ENCODE measurements at regions not wholly inside any gene's neighbourhood (a gene's known extent, or its start where the extent isn't known, plus 50 kb on each side); places are given as distances from the start of the nearest gene placed in this dataset.

GRCh38 chr4:180770265-180770664 lies 1472.9 kb upstream of the TENM3 start:
- Mint-ChIP-seq H3K27me3 (ENCODE audit: low read depth in 3 of 3) (peaks cover 0 to 2% (median 0%) of the 10 kb centered on the region in 3 donors), H3K9me3 (peaks cover 0 to 4% (median 0%) of the 10 kb centered on the region in 7 donors), H3K27ac (no peak overlapping the region), H3K36me3 (no peaks in the 10 kb centered on the region), H3K4me3 (no peak overlapping the region), H3K4me1 (no peaks in the 10 kb centered on the region)
- Histone ChIP-seq H2AFZ (ENCODE audit: insufficient read depth, low read depth, low read length, poor library complexity, severe bottlenecking) (no peak overlapping the region), H3K4me1 (ENCODE audit: control insufficient read depth in 1 of 2, insufficient read depth in 2 of 2, low read length in 2 of 2) (no peaks in the 10 kb centered on the region), H3K79me2 (ENCODE audit: insufficient read depth, low read length) (no peaks in the 10 kb centered on the region), H3K9me3 (replicated peaks in 1 of 2; ENCODE audit: control insufficient read depth in 1 of 2, insufficient read depth in 1 of 2, low read length in 2 of 2) (no peaks in the 10 kb centered on the region), H3K4me2 (replicated peaks; ENCODE audit: extremely low read depth, low read length, poor library complexity, severe bottlenecking) (no peak overlapping the region), H3K27ac (ENCODE audit: low read depth in 1 of 2, low read length in 2 of 2) (no peak overlapping the region), H3K4me3 (replicated peaks in 1 of 3; ENCODE audit: low read depth in 2 of 3, low read length in 3 of 3) (no peak overlapping the region), H3K36me3 (replicated peaks in 1 of 2; ENCODE audit: control insufficient read depth in 1 of 2, insufficient read depth in 2 of 2, low read length in 2 of 2) (no peaks in the 10 kb centered on the region), H3K9ac (ENCODE audit: insufficient read depth, low read length, poor library complexity, severe bottlenecking) (no peak overlapping the region), H4K20me1 (ENCODE audit: insufficient read depth, low read length) (no peaks in the 10 kb centered on the region), H3K27me3 (ENCODE audit: control insufficient read depth in 2 of 2, insufficient read depth in 2 of 2, low read length in 2 of 2) (no peaks in the 10 kb centered on the region)
- 90% methylated on average over 2 of the region's 2 CpGs for WGBS (ENCODE audit: insufficient coverage)
- intact Hi-C loops (cut with micrococcal nuclease), result no loop called here
- TF ChIP-seq CTCF (IDR thresholded peaks at IDR 0.05), result no peak
- no peak for DNase-seq

GRCh38 chr4:180784940-180785339 lies 1458.3 kb upstream of the TENM3 start:
- peaks cover 1 to 7% (median 3%) of the 10 kb centered on the region in 3 donors for H3K27me3 Mint-ChIP-seq (ENCODE audit: low read depth in 3 of 3)
- 88% methylated on average over 1 of the region's 5 CpGs for WGBS (ENCODE audit: insufficient coverage)
- no peak overlapping the region for H3K4me3 ChIP-seq (replicated peaks in 1 of 3; ENCODE audit: low read depth in 2 of 3, low read length in 3 of 3)
- TF ChIP-seq CTCF (IDR thresholded peaks at IDR 0.05), result no peak
- peaks cover 0 to 16% (median 6%) of the 10 kb centered on the region in 7 donors for H3K9me3 Mint-ChIP-seq
- intact Hi-C loops (cut with micrococcal nuclease), result no loop called here
- H3K27ac ChIP-seq (ENCODE audit: low read depth in 1 of 2, low read length in 2 of 2), result no peak overlapping the region
- H3K27me3 ChIP-seq (ENCODE audit: control insufficient read depth in 2 of 2, insufficient read depth in 2 of 2, low read length in 2 of 2), result no peaks in the 10 kb centered on the region
- no peak overlapping the region for H2AFZ ChIP-seq (ENCODE audit: insufficient read depth, low read depth, low read length, poor library complexity, severe bottlenecking)
- H3K4me3 Mint-ChIP-seq, result no peak overlapping the region
- H3K79me2 ChIP-seq (ENCODE audit: insufficient read depth, low read length), result no peaks in the 10 kb centered on the region
- H3K36me3 Mint-ChIP-seq, result no peaks in the 10 kb centered on the region
- no peaks in the 10 kb centered on the region for H3K9me3 ChIP-seq (replicated peaks in 1 of 2; ENCODE audit: control insufficient read depth in 1 of 2, insufficient read depth in 1 of 2, low read length in 2 of 2)
- no peak for DNase-seq
- H3K36me3 ChIP-seq (replicated peaks in 1 of 2; ENCODE audit: control insufficient read depth in 1 of 2, insufficient read depth in 2 of 2, low read length in 2 of 2), result no peaks in the 10 kb centered on the region
- H3K4me1 ChIP-seq (ENCODE audit: control insufficient read depth in 1 of 2, insufficient read depth in 2 of 2, low read length in 2 of 2), result peaks cover 12 to 17% of the 10 kb centered on the region in 2 donors
- H4K20me1 ChIP-seq (ENCODE audit: insufficient read depth, low read length), result no peaks in the 10 kb centered on the region
- H3K9ac ChIP-seq (ENCODE audit: insufficient read depth, low read length, poor library complexity, severe bottlenecking), result no peak overlapping the region
- no peak overlapping the region for H3K4me2 ChIP-seq (replicated peaks; ENCODE audit: extremely low read depth, low read length, poor library complexity, severe bottlenecking)
- peaks cover 13% of the 10 kb centered on the region for H3K4me1 Mint-ChIP-seq
- H3K27ac Mint-ChIP-seq, result no peak overlapping the region

Data from CD14-positive monocyte (primary cell).